Endothelial cell of umbilical vein (primary cell): ENCODE measurements at regions not wholly inside any gene's neighbourhood (a gene's known extent, or its start where the extent isn't known, plus 50 kb on each side); places are given as distances from the start of the nearest gene placed in this dataset.
A peak's percentile ranks its signal among the peaks of the same experiment; 100 is the strongest.

ENCODE experiments used
- BruUV-seq: library from RNA; stranded (reverse); fragments of 400-500 nt; replicated peaks from 2 replicates; lab custom pipeline; 2021; lab: Mats Ljungman, UMichigan
- CTCF ChIA-PET: fragments of 300-600, 350-600 bp; sonication (Branson Sonifier 250); formaldehyde crosslinking; loops from one replicate; lab custom pipeline; 2021; ENCODE audit warnings: antibody characterized with exemption, inconsistent platforms; lab: Charles Lee
- POLR2A ChIA-PET: fragments of 300-600, 350-600 bp; sonication (Branson Sonifier 250); formaldehyde crosslinking; loops from one replicate; lab custom pipeline; 2021; ENCODE audit warnings: antibody characterized with exemption, inconsistent platforms; lab: Charles Lee
- DNase-seq: peaks from one replicate; pipeline ENCODE4 v3.0.0-alpha.2; 2011; ENCODE audit warnings: low read depth, low spot score
- FAIRE-seq: peaks from 2 replicates; lab custom pipeline; 2011; peaks lifted over from hg19 to GRCh38; lab: Jason Lieb, UNC
- H2AFZ ChIP-seq: 2 replicates; pipeline ENCODE4 v1.6.0; 2012; ENCODE audit warnings: low read depth, low read length, control low read depth, inconsistent platforms
- H3K27ac ChIP-seq: 2 replicates; pipeline ENCODE4 v1.5.1; 2011; ENCODE audit warnings: low read depth, mild to moderate bottlenecking, control low read depth, low read length, moderate library complexity; ENCODE audit not compliant: insufficient read depth
- H3K27me3 ChIP-seq, 2 experiments: 2 replicates each; pipeline versions ENCODE4 v1.6.0 to v1.6.1; 2011; ENCODE audit warnings: low read length in 2 of 2, mixed read lengths in 1 of 2; ENCODE audit not compliant: control insufficient read depth in 2 of 2, insufficient read depth in 2 of 2
- H3K36me3 ChIP-seq, 2 experiments: 2 replicates in 1 of 2; 3 replicates in 1 of 2; pipeline ENCODE4 v1.5.1; 2011; ENCODE audit warnings: low read length in 2 of 2, mild to moderate bottlenecking in 1 of 2, moderate library complexity in 1 of 2; ENCODE audit not compliant: control insufficient read depth in 2 of 2, insufficient read depth in 2 of 2; ENCODE audit errors: extremely low read depth in 1 of 2
- H3K4me1 ChIP-seq: 3 replicates; pipeline ENCODE4 v1.5.1; 2011; ENCODE audit warnings: mild to moderate bottlenecking, low read length; ENCODE audit not compliant: control insufficient read depth, insufficient read depth; ENCODE audit errors: extremely low read depth
- H3K4me2 ChIP-seq: 2 replicates; pipeline ENCODE4 v1.6.1; 2011; ENCODE audit warnings: low read length, control low read depth, mixed read lengths; ENCODE audit not compliant: insufficient read depth
- H3K4me3 ChIP-seq, 3 experiments: fragments of 200-600 bp in 1 of 3; sonication (generic), shearing (Covaris generic) in 1 of 3; replicated peaks in 1 of 3; 2 replicates each; pipeline ENCODE4 v1.5.1; 2011 to 2016; ENCODE audit warnings: control low read depth in 3 of 3, low read length in 3 of 3, mild to moderate bottlenecking in 2 of 3, inconsistent platforms in 1 of 3, low read depth in 1 of 3, moderate library complexity in 1 of 3; ENCODE audit not compliant: insufficient read depth in 1 of 3
- H3K79me2 ChIP-seq: 2 replicates; pipeline ENCODE4 v1.6.0; 2012; ENCODE audit warnings: low read length, inconsistent platforms; ENCODE audit not compliant: control insufficient read depth, insufficient read depth
- H3K9ac ChIP-seq: replicated peaks from 2 replicates; pipeline ENCODE3; 2011; ENCODE audit warnings: low read length, control low read depth; ENCODE audit not compliant: insufficient read depth; ENCODE audit errors: extremely low read depth
- H3K9me1 ChIP-seq: replicated peaks from 3 replicates; pipeline ENCODE4 v1.6.0; 2011; ENCODE audit warnings: mild to moderate bottlenecking, low read length; ENCODE audit not compliant: control insufficient read depth, insufficient read depth; ENCODE audit errors: extremely low read depth
- H3K9me3 ChIP-seq: replicated peaks from 2 replicates; pipeline ENCODE4 v1.5.1; 2012; ENCODE audit warnings: low read length, inconsistent platforms; ENCODE audit not compliant: control insufficient read depth, insufficient read depth
- H4K20me1 ChIP-seq: replicated peaks from 2 replicates; pipeline ENCODE3; 2011; ENCODE audit warnings: mild to moderate bottlenecking, low read length; ENCODE audit not compliant: control insufficient read depth, insufficient read depth; ENCODE audit errors: extremely low read depth
- CTCF ChIP-seq, 2 donors: IDR thresholded peaks; 1 replicate in 1 of 2; 2 replicates in 1 of 2; pipeline ENCODE4 v1.5.1; 2011; ENCODE audit warnings: low read length in 2 of 2, mild to moderate bottlenecking in 2 of 2, moderate library complexity in 2 of 2, control low read depth in 1 of 2, inconsistent platforms in 1 of 2, low read depth in 1 of 2; ENCODE audit not compliant: insufficient read depth in 1 of 2; ENCODE audit errors: extremely low read depth in 1 of 2
- EZH2 ChIP-seq: IDR thresholded peaks from 2 replicates; pipeline ENCODE4 v1.6.1; 2012; ENCODE audit warnings: borderline replicate concordance, low read depth, mild to moderate bottlenecking, moderate library complexity, low read length, inconsistent platforms; ENCODE audit not compliant: severe bottlenecking
- FOS ChIP-seq: IDR thresholded peaks from 2 replicates; pipeline ENCODE4 v1.6.1; 2011; ENCODE audit warnings: mild to moderate bottlenecking, low read length, moderate library complexity, borderline replicate concordance; ENCODE audit not compliant: insufficient read depth
- GATA2 ChIP-seq: IDR thresholded peaks from 2 replicates; pipeline ENCODE4 v1.7.0; 2011; ENCODE audit warnings: low read depth, mild to moderate bottlenecking, moderate library complexity, mixed read lengths, low read length; ENCODE audit not compliant: insufficient read length, insufficient read depth
- JUN ChIP-seq: IDR thresholded peaks from 2 replicates; pipeline ENCODE4 v1.6.1; 2011; ENCODE audit warnings: borderline replicate concordance, low read depth; ENCODE audit not compliant: insufficient read length, insufficient read depth
- MAX ChIP-seq: IDR thresholded peaks from 2 replicates; pipeline ENCODE4 v1.6.1; 2011; ENCODE audit not compliant: insufficient read depth, insufficient read length
- MYC ChIP-seq: IDR thresholded peaks from one replicate; pipeline ENCODE4 v1.6.1; 2011; ENCODE audit warnings: mild to moderate bottlenecking, low read depth, low read length
- POLR2A ChIP-seq: IDR thresholded peaks from 2 replicates; pipeline ENCODE4 v1.6.1; 2012; ENCODE audit warnings: low read depth, mild to moderate bottlenecking, control low read depth, low read length
- POLR2AphosphoS5 ChIP-seq: IDR thresholded peaks from 2 replicates; pipeline ENCODE4 v1.6.1; 2012; ENCODE audit warnings: low read depth, mild to moderate bottlenecking, control low read depth, low read length, moderate library complexity; ENCODE audit not compliant: insufficient read depth
- dilution Hi-C: fragments of 300-500 bp; cut with MboI; formaldehyde crosslinking; loops from one replicate; pipeline ENCODE4 v1.15.0; 2019; ENCODE audit warnings: low sequenced_read_pairs; ENCODE audit not compliant: extremely low pct_ligation_motif_present
- intact Hi-C: fragments of 100-400 bp; cut with micrococcal nuclease; formaldehyde crosslinking; loops from one replicate; pipeline ENCODE4 v1.10.0; 2022

GRCh38 chr6:3584606-3585005, 127.8 kb upstream of the SLC22A23 start:
- no peaks in the 10 kb centered on the region for H3K27me3 ChIP-seq
- no peaks in the 10 kb centered on the region for H3K9me1 ChIP-seq
- no TSS peak for BruUV-seq
- H3K79me2 ChIP-seq: no peaks in the 10 kb centered on the region
- dilution Hi-C loops: no loop called here
- ChIA-PET CTCF (interaction anchor here (1.0 to 1.4 kb wide), 3 partner anchors 21 to 149 kb away, joined by 3 to 4 read pairs (median 3); no protein-coding TSS in a partner anchor), POLR2A (no interaction called here)
- peak; percentile 37 for FAIRE-seq
- H3K36me3 ChIP-seq: no peaks in the 10 kb centered on the region
- intact Hi-C loops: no loop called here
- no peak overlapping the region for H3K27ac ChIP-seq
- H2AFZ ChIP-seq: no peak overlapping the region
- no peak overlapping the region for H3K9ac ChIP-seq
- TF ChIP-seq EZH2 (no peak), FOS (no peak), POLR2A (no peak), POLR2AphosphoS5 (no peak), GATA2 (no peak), CTCF (IDR thresholded peaks at IDR 0.05; ENCODE audit: extremely low read depth in 1 of 2, insufficient read depth in 1 of 2, low read depth in 1 of 2, low read length in 2 of 2) (no peak), MAX (no peak), JUN (no peak), MYC (no peak)
- H3K4me3 ChIP-seq: no peak overlapping the region
- H3K4me2 ChIP-seq: no peak overlapping the region
- no peaks in the 10 kb centered on the region for H4K20me1 ChIP-seq
- DNase-seq: peak; percentile 47
- no peaks in the 10 kb centered on the region for H3K9me3 ChIP-seq
- peaks cover 4% of the 10 kb centered on the region for H3K4me1 ChIP-seq
